HL-60 (cell line): ENCODE measurements at regions not wholly inside any gene's neighbourhood (a gene's known extent, or its start where the extent isn't known, plus 50 kb on each side); places are given as distances from the start of the nearest gene placed in this dataset.

Source experiments
- DNase-seq, 2 experiments: peaks; one replicate each; pipeline ENCODE4 v3.0.0-alpha.2; 2010 to 2020; ENCODE audit warnings: low read depth in 1 of 2, low spot score in 1 of 2
- H3K27ac ChIP-seq: fragments of 250-450 bp; sonication (Bioruptor Pico); replicated peaks from 2 replicates; pipeline ENCODE4 v1.5.1; 2020; ENCODE audit warnings: mild to moderate bottlenecking, moderate library complexity
- H3K27me3 ChIP-seq: fragments of 250-450 bp; sonication (Bioruptor Pico); 2 replicates; pipeline ENCODE4 v1.5.1; 2021; ENCODE audit warnings: mild to moderate bottlenecking, moderate library complexity; ENCODE audit not compliant: insufficient read depth, poor library complexity, severe bottlenecking
- H3K4me3 ChIP-seq: replicated peaks from 2 replicates; pipeline ENCODE4 v1.5.1; 2011; ENCODE audit warnings: mild to moderate bottlenecking, control low read depth, low read length; ENCODE audit not compliant: insufficient read depth
- GABPA ChIP-seq: IDR thresholded peaks from 2 replicates; pipeline ENCODE4 v1.6.1; 2012; ENCODE audit warnings: low read depth
- POLR2AphosphoS5 ChIP-seq: IDR thresholded peaks from 2 replicates; pipeline ENCODE4 v1.6.1; 2012; ENCODE audit warnings: low read depth
- SPI1 ChIP-seq: IDR thresholded peaks from 2 replicates; pipeline ENCODE4 v1.6.1; 2012; ENCODE audit warnings: low read depth, mild to moderate bottlenecking, borderline replicate concordance
- TF ChIP-seq, protein P1 (sequence below): IDR thresholded peaks from 2 replicates; pipeline ENCODE4 v1.6.1; 2012; ENCODE audit warnings: low read depth; ENCODE audit not compliant: insufficient replicate concordance
- TF ChIP-seq, protein P2 (sequence below): IDR thresholded peaks from one replicate; pipeline ENCODE4 v1.5.1; 2011; ENCODE audit warnings: low read length, control low read depth, inconsistent platforms; ENCODE audit not compliant: insufficient read depth

DNA sequence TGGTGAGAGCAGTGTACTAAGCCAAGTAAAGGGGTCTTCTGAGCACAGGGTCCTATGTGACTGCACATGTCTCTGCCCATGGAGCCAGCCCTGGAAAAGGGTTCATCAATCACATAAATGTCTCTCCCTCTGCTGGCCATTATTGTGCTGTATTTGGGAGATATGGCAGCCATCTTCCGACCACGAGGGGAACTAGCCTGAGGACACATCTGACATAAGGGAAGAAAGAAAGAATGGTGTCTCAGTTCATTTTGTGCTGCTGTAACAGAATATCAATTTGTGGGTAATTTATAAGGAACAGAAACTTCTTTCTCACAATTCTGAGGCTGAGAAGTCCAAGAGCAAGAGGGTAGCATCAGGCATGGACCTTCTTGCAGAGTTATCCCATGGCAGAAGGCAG lies 55.1 kb upstream of the GJA5 start:
- Histone ChIP-seq H3K27ac (no peak overlapping the region), H3K27me3 (no peaks in the 10 kb centered on the region), H3K4me3 (no peak overlapping the region)
- TF ChIP-seq SPI1: no peak
- TF ChIP-seq POLR2AphosphoS5: no peak
- TF ChIP-seq, protein P1, sequence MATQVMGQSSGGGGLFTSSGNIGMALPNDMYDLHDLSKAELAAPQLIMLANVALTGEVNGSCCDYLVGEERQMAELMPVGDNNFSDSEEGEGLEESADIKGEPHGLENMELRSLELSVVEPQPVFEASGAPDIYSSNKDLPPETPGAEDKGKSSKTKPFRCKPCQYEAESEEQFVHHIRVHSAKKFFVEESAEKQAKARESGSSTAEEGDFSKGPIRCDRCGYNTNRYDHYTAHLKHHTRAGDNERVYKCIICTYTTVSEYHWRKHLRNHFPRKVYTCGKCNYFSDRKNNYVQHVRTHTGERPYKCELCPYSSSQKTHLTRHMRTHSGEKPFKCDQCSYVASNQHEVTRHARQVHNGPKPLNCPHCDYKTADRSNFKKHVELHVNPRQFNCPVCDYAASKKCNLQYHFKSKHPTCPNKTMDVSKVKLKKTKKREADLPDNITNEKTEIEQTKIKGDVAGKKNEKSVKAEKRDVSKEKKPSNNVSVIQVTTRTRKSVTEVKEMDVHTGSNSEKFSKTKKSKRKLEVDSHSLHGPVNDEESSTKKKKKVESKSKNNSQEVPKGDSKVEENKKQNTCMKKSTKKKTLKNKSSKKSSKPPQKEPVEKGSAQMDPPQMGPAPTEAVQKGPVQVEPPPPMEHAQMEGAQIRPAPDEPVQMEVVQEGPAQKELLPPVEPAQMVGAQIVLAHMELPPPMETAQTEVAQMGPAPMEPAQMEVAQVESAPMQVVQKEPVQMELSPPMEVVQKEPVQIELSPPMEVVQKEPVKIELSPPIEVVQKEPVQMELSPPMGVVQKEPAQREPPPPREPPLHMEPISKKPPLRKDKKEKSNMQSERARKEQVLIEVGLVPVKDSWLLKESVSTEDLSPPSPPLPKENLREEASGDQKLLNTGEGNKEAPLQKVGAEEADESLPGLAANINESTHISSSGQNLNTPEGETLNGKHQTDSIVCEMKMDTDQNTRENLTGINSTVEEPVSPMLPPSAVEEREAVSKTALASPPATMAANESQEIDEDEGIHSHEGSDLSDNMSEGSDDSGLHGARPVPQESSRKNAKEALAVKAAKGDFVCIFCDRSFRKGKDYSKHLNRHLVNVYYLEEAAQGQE: no peak
- TF ChIP-seq, protein P2, sequence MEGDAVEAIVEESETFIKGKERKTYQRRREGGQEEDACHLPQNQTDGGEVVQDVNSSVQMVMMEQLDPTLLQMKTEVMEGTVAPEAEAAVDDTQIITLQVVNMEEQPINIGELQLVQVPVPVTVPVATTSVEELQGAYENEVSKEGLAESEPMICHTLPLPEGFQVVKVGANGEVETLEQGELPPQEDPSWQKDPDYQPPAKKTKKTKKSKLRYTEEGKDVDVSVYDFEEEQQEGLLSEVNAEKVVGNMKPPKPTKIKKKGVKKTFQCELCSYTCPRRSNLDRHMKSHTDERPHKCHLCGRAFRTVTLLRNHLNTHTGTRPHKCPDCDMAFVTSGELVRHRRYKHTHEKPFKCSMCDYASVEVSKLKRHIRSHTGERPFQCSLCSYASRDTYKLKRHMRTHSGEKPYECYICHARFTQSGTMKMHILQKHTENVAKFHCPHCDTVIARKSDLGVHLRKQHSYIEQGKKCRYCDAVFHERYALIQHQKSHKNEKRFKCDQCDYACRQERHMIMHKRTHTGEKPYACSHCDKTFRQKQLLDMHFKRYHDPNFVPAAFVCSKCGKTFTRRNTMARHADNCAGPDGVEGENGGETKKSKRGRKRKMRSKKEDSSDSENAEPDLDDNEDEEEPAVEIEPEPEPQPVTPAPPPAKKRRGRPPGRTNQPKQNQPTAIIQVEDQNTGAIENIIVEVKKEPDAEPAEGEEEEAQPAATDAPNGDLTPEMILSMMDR: no peak
- TF ChIP-seq GABPA: no peak
- no peak for DNase-seq

DNA sequence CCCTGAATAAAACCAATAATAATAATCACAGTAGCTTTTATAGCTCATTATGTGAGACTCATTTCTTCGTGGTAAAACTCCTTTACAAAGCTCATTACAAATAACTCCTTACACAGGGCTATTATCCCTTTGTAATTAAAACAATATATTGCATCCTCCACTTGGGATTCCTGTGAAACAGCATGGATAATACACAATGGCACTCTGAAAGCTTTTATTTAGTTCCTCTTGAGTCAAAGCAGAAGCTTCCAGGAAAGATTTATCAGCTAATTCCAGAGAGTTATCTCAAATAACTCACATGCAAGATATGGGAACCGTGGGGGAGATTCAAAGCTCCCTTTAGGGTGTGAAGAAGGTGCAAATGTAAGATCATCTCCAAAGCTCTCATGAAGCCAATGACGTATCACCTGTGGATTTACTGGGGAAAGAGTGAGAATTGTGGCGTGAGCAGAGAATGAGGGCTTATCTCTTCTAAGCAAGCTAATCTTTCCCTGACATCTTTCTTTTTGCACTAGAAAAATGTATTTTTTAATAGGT lies 60.4 kb upstream of the GJA5 start:
- DNase-seq: no peak
- no peaks in the 10 kb centered on the region for H3K27me3 ChIP-seq

DNA sequence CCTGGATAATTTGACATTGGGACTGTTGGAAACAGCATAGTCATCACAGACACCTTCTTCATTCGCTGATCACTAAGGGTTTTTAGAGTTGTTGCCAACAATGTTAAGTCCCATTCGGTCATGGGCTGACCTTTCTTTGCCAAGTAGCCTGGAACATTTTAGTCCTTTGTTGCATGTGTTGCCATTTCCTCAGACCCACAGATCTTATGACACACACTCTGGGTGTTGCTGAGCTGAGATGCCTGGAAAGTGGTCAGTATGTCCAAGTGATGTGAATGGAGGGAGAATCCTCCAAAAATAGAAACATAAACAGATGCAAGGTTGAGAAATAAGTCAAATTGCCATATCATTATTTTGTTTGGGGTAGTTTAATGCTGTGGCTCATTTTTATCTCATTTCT lies 61.5 kb upstream of the GJA5 start:
- TF ChIP-seq, protein P2: no peak
- no peak for TF ChIP-seq SPI1
- TF ChIP-seq GABPA: no peak
- TF ChIP-seq POLR2AphosphoS5: no peak
- TF ChIP-seq, protein P1: no peak
- Histone ChIP-seq H3K27me3 (no peaks in the 10 kb centered on the region), H3K27ac (no peak overlapping the region), H3K4me3 (no peak overlapping the region)
- no peak for DNase-seq

More for the DNA sequence above, 60.4 kb upstream of the GJA5 start:
- Histone ChIP-seq H3K4me3 (no peak overlapping the region), H3K27ac (no peak overlapping the region)
- TF ChIP-seq, protein P2: no peak
- TF ChIP-seq SPI1: no peak
- TF ChIP-seq, protein P1: no peak
- TF ChIP-seq GABPA: no peak
- TF ChIP-seq POLR2AphosphoS5: no peak
